Inflammatory macrophage (primary cell): ENCODE measurements at regions not wholly inside any gene's neighbourhood (a gene's known extent, or its start where the extent isn't known, plus 50 kb on each side); places are given as distances from the start of the nearest gene placed in this dataset.

ENCODE experiments used
- DNase-seq, 2 donors: peaks; one replicate each; pipeline ENCODE4 v3.0.0-alpha.2; 2020 to 2022

- DNase-seq, result no peak
These were observed 75.3 kb upstream of the MGAT4C start for GRCh38 chr12:86331457-86331856.

DNA sequence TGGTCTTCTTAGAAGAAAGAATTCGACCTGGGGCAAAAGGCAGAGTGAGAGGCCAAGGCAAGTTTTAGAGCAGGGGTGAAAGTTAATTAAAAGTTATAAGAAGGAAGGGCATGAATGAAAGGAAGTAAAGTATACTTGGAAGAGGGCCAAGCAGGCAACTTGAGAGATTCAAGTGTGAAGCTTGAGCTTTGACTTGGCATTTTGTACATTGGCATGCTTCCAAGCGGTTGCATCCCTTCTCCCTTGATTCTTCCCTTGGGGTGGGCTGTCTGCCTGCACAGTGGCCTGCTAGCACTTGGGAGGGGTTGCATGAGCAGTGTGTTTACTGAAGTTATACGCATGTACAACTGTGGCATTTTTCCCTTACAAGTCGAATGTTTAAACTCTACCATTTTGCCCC is 74.8 kb upstream of the MGAT4C start:
- no peak for DNase-seq

- no peak for DNase-seq
These were observed 56.0 kb upstream of the MGAT4C start for GRCh38 chr12:86312232-86312631.
